ENCODE measurements at regions not wholly inside any gene's neighbourhood (a gene's known extent, or its start where the extent isn't known, plus 50 kb on each side); places are given as distances from the start of the nearest gene placed in this dataset.

DNA sequence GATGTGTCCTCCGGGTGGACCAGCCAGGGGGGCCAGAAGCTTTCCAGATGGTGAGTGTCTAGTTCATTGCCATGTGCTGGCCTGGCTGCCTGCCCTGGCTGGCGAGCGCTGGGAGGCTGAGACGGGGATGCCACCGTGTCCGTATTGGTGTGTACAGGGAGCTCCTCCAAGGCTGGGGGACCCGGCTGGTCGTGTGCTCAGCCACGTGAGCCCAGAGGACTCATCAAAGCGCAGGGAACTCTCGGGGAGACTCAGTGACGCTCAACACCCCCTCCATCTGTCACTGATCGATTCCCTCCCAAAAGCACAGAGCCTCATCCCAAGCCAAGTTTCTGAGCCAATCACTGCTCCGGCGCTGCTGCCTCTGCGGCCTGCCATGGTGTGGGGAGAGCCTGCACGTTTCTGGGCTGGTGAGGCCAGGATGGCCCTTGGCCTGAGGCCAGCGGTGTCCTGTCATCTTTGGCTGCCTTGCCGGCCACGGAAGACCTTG is 423.7 kb downstream of the SHANK2 start:
- H3K27ac ChIP-seq: no peak overlapping the region
- H3K4me1 ChIP-seq: no peaks in the 10 kb centered on the region
- TF ChIP-seq, protein P1, sequence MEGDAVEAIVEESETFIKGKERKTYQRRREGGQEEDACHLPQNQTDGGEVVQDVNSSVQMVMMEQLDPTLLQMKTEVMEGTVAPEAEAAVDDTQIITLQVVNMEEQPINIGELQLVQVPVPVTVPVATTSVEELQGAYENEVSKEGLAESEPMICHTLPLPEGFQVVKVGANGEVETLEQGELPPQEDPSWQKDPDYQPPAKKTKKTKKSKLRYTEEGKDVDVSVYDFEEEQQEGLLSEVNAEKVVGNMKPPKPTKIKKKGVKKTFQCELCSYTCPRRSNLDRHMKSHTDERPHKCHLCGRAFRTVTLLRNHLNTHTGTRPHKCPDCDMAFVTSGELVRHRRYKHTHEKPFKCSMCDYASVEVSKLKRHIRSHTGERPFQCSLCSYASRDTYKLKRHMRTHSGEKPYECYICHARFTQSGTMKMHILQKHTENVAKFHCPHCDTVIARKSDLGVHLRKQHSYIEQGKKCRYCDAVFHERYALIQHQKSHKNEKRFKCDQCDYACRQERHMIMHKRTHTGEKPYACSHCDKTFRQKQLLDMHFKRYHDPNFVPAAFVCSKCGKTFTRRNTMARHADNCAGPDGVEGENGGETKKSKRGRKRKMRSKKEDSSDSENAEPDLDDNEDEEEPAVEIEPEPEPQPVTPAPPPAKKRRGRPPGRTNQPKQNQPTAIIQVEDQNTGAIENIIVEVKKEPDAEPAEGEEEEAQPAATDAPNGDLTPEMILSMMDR (IDR thresholded peaks at IDR 0.05): no peak
- DNase-seq (no peak), ATAC-seq (no peak)
- intact Hi-C loops (cut with DNase I): no loop called here
- no peaks in the 10 kb centered on the region for H3K36me3 ChIP-seq
- H3K9me3 ChIP-seq: no peaks in the 10 kb centered on the region
- H3K27me3 ChIP-seq (ENCODE audit: low read depth): peaks cover 25% of the 10 kb centered on the region
- H3K4me3 ChIP-seq: no peak overlapping the region

DNA sequence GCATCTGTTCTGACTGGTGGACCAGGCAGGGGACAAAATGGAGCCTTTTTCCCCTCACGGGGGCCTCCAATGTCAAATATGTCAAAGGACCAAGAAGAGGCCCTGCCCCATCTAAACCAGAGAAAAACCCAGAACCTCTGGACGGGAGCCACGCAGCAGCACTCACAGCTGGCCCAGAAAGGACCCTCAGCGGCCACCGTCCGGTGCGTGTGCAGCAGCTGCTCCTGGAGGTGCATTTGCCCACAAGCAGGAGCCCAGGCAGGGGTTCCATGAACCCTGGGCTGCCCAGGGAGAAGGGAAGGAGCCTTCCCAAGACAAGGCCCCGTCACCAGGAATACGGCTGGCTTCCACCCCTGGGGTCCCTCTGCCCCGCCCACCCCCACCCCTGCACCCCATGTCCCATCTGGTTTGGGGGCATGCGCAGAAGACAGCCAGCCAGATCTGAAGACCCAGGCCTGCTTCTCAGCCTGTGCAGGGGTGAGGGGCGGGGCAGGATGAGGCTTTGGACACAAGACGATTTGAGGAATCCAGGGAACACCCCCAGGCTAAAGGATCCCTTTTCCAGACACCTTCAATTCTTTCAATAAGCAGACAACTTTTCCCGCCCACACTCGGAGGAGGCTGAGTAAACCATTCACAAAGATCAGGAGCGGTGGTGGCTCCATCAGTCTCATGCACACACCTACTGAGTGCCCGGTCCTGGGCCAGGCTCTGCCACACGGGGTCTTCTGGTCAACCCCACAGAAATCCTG is 423.1 kb downstream of the SHANK2 start:
- DNase-seq: no peak
- H3K4me1 ChIP-seq: no peaks in the 10 kb centered on the region
- no peaks in the 10 kb centered on the region for H3K9me3 ChIP-seq
- intact Hi-C loops (cut with DNase I): no loop called here
- no peak overlapping the region for H3K27ac ChIP-seq
- no peak overlapping the region for H3K4me3 ChIP-seq
- TF ChIP-seq, protein P1 (IDR thresholded peaks at IDR 0.05): no peak
- ATAC-seq: no peak
- H3K36me3 ChIP-seq: no peaks in the 10 kb centered on the region
- peaks cover 20% of the 10 kb centered on the region for H3K27me3 ChIP-seq (ENCODE audit: low read depth)

DNA sequence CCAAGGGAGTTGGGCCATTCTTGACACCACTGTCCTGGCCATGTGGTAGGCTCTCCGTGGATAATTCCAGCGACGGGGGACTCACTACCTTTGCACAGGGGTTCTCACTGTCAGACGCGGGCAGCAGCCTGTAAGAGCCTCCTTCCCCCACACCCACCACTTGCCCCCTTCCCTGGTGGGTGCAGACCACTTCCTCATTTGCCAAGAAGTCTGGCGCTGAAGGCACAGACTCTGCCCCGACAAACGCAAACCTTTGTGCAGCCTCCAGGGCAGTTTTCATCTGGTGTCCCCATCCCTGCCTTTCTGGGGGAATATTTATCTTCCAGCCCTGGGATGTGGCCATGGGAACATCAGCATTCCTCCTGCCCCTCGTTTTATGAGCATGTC is 422.5 kb downstream of the SHANK2 start:
- Histone ChIP-seq H3K9me3 (no peaks in the 10 kb centered on the region), H3K27me3 (ENCODE audit: low read depth) (peaks cover 14% of the 10 kb centered on the region), H3K4me3 (no peak overlapping the region), H3K36me3 (no peaks in the 10 kb centered on the region), H3K4me1 (no peaks in the 10 kb centered on the region), H3K27ac (no peak overlapping the region)
- DNase-seq: no peak
- intact Hi-C loops (cut with DNase I): no loop called here
- no peak for ATAC-seq
- TF ChIP-seq, protein P1 (IDR thresholded peaks at IDR 0.05): no peak

DNA sequence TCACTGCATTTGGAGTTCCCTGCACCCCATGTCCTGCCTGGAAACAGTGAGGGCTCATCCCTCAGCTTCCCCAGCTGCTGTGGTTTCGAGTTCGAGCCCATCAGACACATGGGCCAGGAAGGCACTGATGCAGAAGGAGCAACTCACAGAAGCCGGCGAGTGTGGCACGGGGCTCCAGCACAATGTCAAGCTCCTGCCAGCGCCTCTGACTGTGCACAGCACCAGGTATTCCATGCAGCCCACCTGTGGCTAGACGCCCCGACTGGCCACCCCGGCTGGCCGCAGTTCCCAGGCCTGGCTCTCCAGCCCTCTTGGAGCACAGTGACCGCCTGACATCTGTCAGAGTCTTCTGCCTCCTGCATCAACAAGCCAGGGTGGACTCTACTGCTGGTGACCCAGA is 419.4 kb downstream of the SHANK2 start:
- TF ChIP-seq, protein P1 (IDR thresholded peaks at IDR 0.05): no peak
- H3K4me3 ChIP-seq: no peak overlapping the region
- no peaks in the 10 kb centered on the region for H3K4me1 ChIP-seq
- intact Hi-C loops (cut with DNase I): no loop called here
- no peaks in the 10 kb centered on the region for H3K9me3 ChIP-seq
- ATAC-seq (no peak), DNase-seq (no peak)
- no peaks in the 10 kb centered on the region for H3K27me3 ChIP-seq (ENCODE audit: low read depth)
- no peaks in the 10 kb centered on the region for H3K36me3 ChIP-seq
- no peak overlapping the region for H3K27ac ChIP-seq

DNA sequence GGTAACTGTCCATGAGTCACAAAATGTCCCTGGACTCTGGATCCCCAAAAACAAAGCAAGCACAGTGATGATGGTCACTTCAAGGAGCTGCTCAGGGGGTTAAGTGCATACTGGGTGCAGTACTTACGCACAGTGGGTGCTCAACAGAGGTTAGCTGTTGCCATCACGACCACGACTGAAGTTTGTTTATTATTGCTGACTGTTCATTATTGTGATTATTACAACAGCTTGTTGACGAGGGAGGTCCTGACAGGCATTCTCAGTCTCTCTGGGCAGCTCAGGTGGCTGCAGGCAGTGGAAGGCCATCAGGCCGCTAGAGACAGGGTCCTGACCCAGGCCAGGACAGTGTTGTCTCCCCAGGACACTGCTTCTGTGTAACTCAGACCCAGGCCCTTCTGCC is 418.8 kb downstream of the SHANK2 start:
- intact Hi-C loops (cut with DNase I): no loop called here
- no peaks in the 10 kb centered on the region for H3K4me1 ChIP-seq
- TF ChIP-seq, protein P1 (IDR thresholded peaks at IDR 0.05): no peak

More for the DNA sequence above, 418.8 kb downstream of the SHANK2 start:
- Histone ChIP-seq H3K27me3 (ENCODE audit: low read depth) (no peaks in the 10 kb centered on the region), H3K9me3 (no peaks in the 10 kb centered on the region), H3K36me3 (no peaks in the 10 kb centered on the region), H3K4me3 (no peak overlapping the region), H3K27ac (no peak overlapping the region)
- DNase-seq (no peak), ATAC-seq (no peak)

All from lower lobe of right lung (tissue), 2 donors.